Caco-2 (cell line): ENCODE measurements at regions not wholly inside any gene's neighbourhood (a gene's known extent, or its start where the extent isn't known, plus 50 kb on each side); places are given as distances from the start of the nearest gene placed in this dataset.
"Not testable (repeated sequence)": the region's sequence is repeated elsewhere in the genome, so short reads cannot be mapped to it uniquely, and the experiment has no call there.

Experiments
- BruUV-seq: library from RNA; stranded (reverse); fragments of 400-500 nt; replicated peaks from 2 replicates; lab custom pipeline; 2021; lab: Mats Ljungman, UMichigan
- CTCF ChIA-PET: fragments of 300-600 bp; sonication (Branson Sonifier 250); formaldehyde crosslinking; loops from one replicate; lab custom pipeline; 2022; ENCODE audit warnings: antibody characterized with exemption; lab: Charles Lee
- POLR2A ChIA-PET: fragments of 300-600 bp; sonication (Branson Sonifier 250); formaldehyde crosslinking; loops from one replicate; lab custom pipeline; 2022; ENCODE audit warnings: antibody characterized with exemption; lab: Charles Lee
- DNase-seq, 2 experiments: peaks; one replicate each; pipeline versions ENCODE4 v3.0.0 to v3.0.0-alpha.2; 2020 to 2022
- H3K27me3 ChIP-seq: replicated peaks from 2 replicates; pipeline ENCODE4 v1.6.0; 2011; ENCODE audit warnings: low read length; ENCODE audit not compliant: control insufficient read depth, insufficient read depth
- H3K36me3 ChIP-seq: 2 replicates; pipeline ENCODE4 v1.5.1; 2011; ENCODE audit warnings: low read length; ENCODE audit not compliant: control insufficient read depth, insufficient read depth
- H3K4me1 ChIP-seq: fragments of 250-450 bp; sonication (Bioruptor Pico); 2 replicates; pipeline ENCODE4 v1.5.1; 2020; ENCODE audit warnings: mild to moderate bottlenecking
- H3K4me3 ChIP-seq: 2 replicates; pipeline ENCODE4 v1.5.1; 2011; ENCODE audit warnings: low read depth, mild to moderate bottlenecking, control low read depth, low read length
- H3K9me3 ChIP-seq: fragments of 250-450 bp; sonication (Bioruptor Pico); 2 replicates; pipeline ENCODE4 v1.5.1; 2020; ENCODE audit warnings: mild to moderate bottlenecking, moderate library complexity
- H3K27ac Mint-ChIP-seq: one replicate; pipeline ENCODE4 v1.8.0; 2022; ENCODE audit warnings: mixed read lengths; ENCODE audit not compliant: unreplicated experiment
- H3K27me3 Mint-ChIP-seq: one replicate; pipeline ENCODE4 v1.8.0; 2022; ENCODE audit warnings: mixed read lengths; ENCODE audit not compliant: insufficient read depth, unreplicated experiment
- H3K36me3 Mint-ChIP-seq: one replicate; pipeline ENCODE4 v1.8.0; 2022; ENCODE audit warnings: mild to moderate bottlenecking, mixed read lengths; ENCODE audit not compliant: insufficient read depth, unreplicated experiment
- H3K4me1 Mint-ChIP-seq: one replicate; pipeline ENCODE4 v1.8.0; 2022; ENCODE audit warnings: low read depth, mixed read lengths; ENCODE audit not compliant: unreplicated experiment
- H3K4me3 Mint-ChIP-seq: one replicate; pipeline ENCODE4 v1.8.0; 2022; ENCODE audit warnings: mild to moderate bottlenecking, moderate library complexity, mixed read lengths; ENCODE audit not compliant: unreplicated experiment
- H3K9me3 Mint-ChIP-seq: one replicate; pipeline ENCODE4 v1.8.0; 2022; ENCODE audit warnings: mixed read lengths; ENCODE audit not compliant: unreplicated experiment
- CTCF ChIP-seq, 2 experiments: fragments of 200-600 bp in 1 of 2; IDR thresholded peaks; 1 replicate in 1 of 2; 2 replicates in 1 of 2; pipeline versions ENCODE4 v1.5.1 to v1.8.0; 2011 to 2022; ENCODE audit warnings: antibody characterized with exemption in 1 of 2, control low read depth in 1 of 2, inconsistent platforms in 1 of 2, low read depth in 1 of 2, low read length in 1 of 2, mild to moderate bottlenecking in 1 of 2, moderate library complexity in 1 of 2; ENCODE audit not compliant: insufficient read depth in 1 of 2, severe bottlenecking in 1 of 2, unreplicated experiment in 1 of 2
- intact Hi-C: fragments of 100-400 bp; cut with micrococcal nuclease; formaldehyde crosslinking; loops from one replicate; pipeline ENCODE4 v1.10.0; 2022; ENCODE audit not compliant: unreplicated experiment

- H3K27me3 ChIP-seq = no peaks in the 10 kb centered on the region
- Mint-ChIP-seq H3K36me3 (no peaks in the 10 kb centered on the region), H3K27me3 (no peaks in the 10 kb centered on the region), H3K9me3 (no peaks in the 10 kb centered on the region), H3K4me3 (no peak overlapping the region), H3K27ac (no peak overlapping the region), H3K4me1 (peaks cover 15% of the 10 kb centered on the region)
- H3K4me3 ChIP-seq = no peak overlapping the region
- intact Hi-C loops = loop anchor here (5.0 to 10.0 kb wide), 4 partner anchors 112 to 875 kb away; no protein-coding TSS in a partner anchor
- POLR2A ChIA-PET = no interaction called here
- H3K36me3 ChIP-seq = no peaks in the 10 kb centered on the region
- CTCF ChIA-PET = interaction anchor here (1.0 kb wide), 1 partner anchor 20 kb away, joined by 4 read pairs; no protein-coding TSS in a partner anchor
- TF ChIP-seq CTCF (IDR thresholded peaks at IDR 0.05; ENCODE audit: insufficient read depth in 1 of 2, low read depth in 1 of 2, low read length in 1 of 2, severe bottlenecking in 1 of 2, unreplicated experiment in 1 of 2) = no peak
- no peak for DNase-seq
- H3K9me3 ChIP-seq = no peaks in the 10 kb centered on the region
- BruUV-seq = no TSS peak
- H3K4me1 ChIP-seq = peaks cover 14% of the 10 kb centered on the region
Measured at GRCh38 chr17:65292430-65292829, 155.3 kb downstream of the RGS9 start.

- H3K4me3 ChIP-seq, DNase-seq, POLR2A ChIA-PET, BruUV-seq, H3K4me3 Mint-ChIP-seq, H3K9me3 Mint-ChIP-seq, H3K27me3 Mint-ChIP-seq, H3K9me3 ChIP-seq, H3K36me3 ChIP-seq, H3K27ac Mint-ChIP-seq, H3K36me3 Mint-ChIP-seq, H3K27me3 ChIP-seq: not testable (repeated sequence)
- CTCF ChIA-PET = interaction anchor here (0.7 kb wide), 1 partner anchor 22 kb away, joined by 4 read pairs; no protein-coding TSS in a partner anchor
- intact Hi-C loops = loop anchor here (5.0 to 10.0 kb wide), 4 partner anchors 114 to 876 kb away; no protein-coding TSS in a partner anchor
- H3K4me1 ChIP-seq = peaks cover 16% of the 10 kb centered on the region
- peaks cover 15% of the 10 kb centered on the region for H3K4me1 Mint-ChIP-seq
Measured at GRCh38 chr17:65291301-65291700, 154.1 kb downstream of the RGS9 start.

- Mint-ChIP-seq H3K27me3 (no peaks in the 10 kb centered on the region), H3K27ac (no peak overlapping the region), H3K4me1 (peaks cover 15% of the 10 kb centered on the region), H3K4me3 (no peak overlapping the region), H3K36me3 (no peaks in the 10 kb centered on the region), H3K9me3 (no peaks in the 10 kb centered on the region)
- Histone ChIP-seq H3K4me3 (no peak overlapping the region), H3K27me3 (no peaks in the 10 kb centered on the region), H3K9me3 (no peaks in the 10 kb centered on the region), H3K36me3 (no peaks in the 10 kb centered on the region), H3K4me1 (peaks cover 16% of the 10 kb centered on the region)
- intact Hi-C loops = loop anchor here (5.0 to 10.0 kb wide), 4 partner anchors 114 to 877 kb away; no protein-coding TSS in a partner anchor
- no peak for DNase-seq
- CTCF ChIA-PET = interaction anchor here (0.7 kb wide), 1 partner anchor 23 kb away, joined by 4 read pairs; no protein-coding TSS in a partner anchor
- POLR2A ChIA-PET = interaction anchor here (0.6 kb wide), 2 partner anchors 182 to 1634 kb away, joined by 5 read pairs; no protein-coding TSS in a partner anchor
- no TSS peak for BruUV-seq
- TF ChIP-seq CTCF (IDR thresholded peaks at IDR 0.05; ENCODE audit: insufficient read depth in 1 of 2, low read depth in 1 of 2, low read length in 1 of 2, severe bottlenecking in 1 of 2, unreplicated experiment in 1 of 2) = no peak
Measured at GRCh38 chr17:65290616-65291015, 153.4 kb downstream of the RGS9 start.
